ENCODE measurements at regions not wholly inside any gene's neighbourhood (a gene's known extent, or its start where the extent isn't known, plus 50 kb on each side); places are given as distances from the start of the nearest gene placed in this dataset.

DNA sequence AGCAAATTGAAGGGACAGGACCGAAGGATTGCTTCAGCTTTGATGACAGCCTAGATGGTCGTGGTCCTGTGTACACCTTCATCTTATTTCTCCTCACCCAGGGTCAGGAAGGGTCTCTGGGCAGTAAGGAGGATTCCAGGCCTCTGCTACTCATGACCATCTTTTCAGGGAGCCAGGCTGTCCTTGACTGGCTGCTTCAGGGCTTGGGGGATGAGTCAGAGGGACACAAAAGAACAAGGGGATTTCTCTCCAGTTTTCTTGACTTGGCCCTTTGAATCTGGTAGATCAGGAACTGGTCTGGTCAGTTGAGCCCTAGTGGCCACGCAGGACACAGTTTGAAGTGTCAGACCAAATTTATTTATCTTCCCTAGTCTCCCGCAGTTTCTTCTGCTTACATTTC lies 402.1 kb upstream of the CHD6 start:
- H3K4me1 ChIP-seq (ENCODE audit: control insufficient read depth in 2 of 2, insufficient read depth in 2 of 2, low read length in 2 of 2) = no peaks in the 10 kb centered on the region
- 68% methylated on average over 4 of the region's 4 CpGs for WGBS
- no peaks in the 10 kb centered on the region for H3K36me3 ChIP-seq (ENCODE audit: control insufficient read depth in 2 of 2, insufficient read depth in 2 of 2, low read length in 1 of 2)
- no peak for DNase-seq (ENCODE audit: low read depth in 6 of 9, low spot score in 9 of 9)
- no peak overlapping the region for H3K4me3 ChIP-seq (ENCODE audit: low read length in 2 of 2)
- H3K27ac ChIP-seq (ENCODE audit: low read depth in 1 of 2, low read length in 1 of 2) = no peak overlapping the region
- no peaks in the 10 kb centered on the region for H3K27me3 ChIP-seq (ENCODE audit: control insufficient read depth in 2 of 2, insufficient read depth in 1 of 2, low read length in 1 of 2)
- no peaks in the 10 kb centered on the region for H3K9me3 ChIP-seq (ENCODE audit: control insufficient read depth in 2 of 2, insufficient read depth in 1 of 2, low read length in 1 of 2)

DNA sequence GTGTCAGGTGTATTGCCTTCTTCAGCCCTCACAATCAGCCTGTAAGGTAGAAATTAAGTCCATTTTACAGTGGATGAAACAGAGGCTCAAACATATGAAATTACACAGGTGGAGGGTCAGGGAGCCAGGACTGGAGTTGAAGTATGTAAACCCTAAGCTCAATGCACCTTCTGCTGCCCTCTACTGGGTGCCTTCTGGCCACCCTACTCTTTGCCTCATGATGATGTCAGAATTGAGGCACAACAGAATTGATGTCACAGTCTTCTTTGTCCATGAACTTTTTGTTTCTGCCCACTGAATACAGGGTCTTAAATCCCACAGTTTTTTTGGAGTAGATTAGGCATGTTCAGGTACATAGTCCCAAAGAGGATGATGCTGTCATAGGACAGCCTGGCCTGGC lies 400.8 kb upstream of the CHD6 start:
- H3K36me3 ChIP-seq (ENCODE audit: control insufficient read depth in 2 of 2, insufficient read depth in 2 of 2, low read length in 1 of 2) = no peaks in the 10 kb centered on the region
- no peaks in the 10 kb centered on the region for H3K9me3 ChIP-seq (ENCODE audit: control insufficient read depth in 2 of 2, insufficient read depth in 1 of 2, low read length in 1 of 2)
- H3K4me3 ChIP-seq (ENCODE audit: low read length in 2 of 2) = no peak overlapping the region
- no peak overlapping the region for H3K27ac ChIP-seq (ENCODE audit: low read depth in 1 of 2, low read length in 1 of 2)
- H3K27me3 ChIP-seq (ENCODE audit: control insufficient read depth in 2 of 2, insufficient read depth in 1 of 2, low read length in 1 of 2) = no peaks in the 10 kb centered on the region
- no peak for DNase-seq (ENCODE audit: low read depth in 6 of 9, low spot score in 9 of 9)
- H3K4me1 ChIP-seq (ENCODE audit: control insufficient read depth in 2 of 2, insufficient read depth in 2 of 2, low read length in 2 of 2) = no peaks in the 10 kb centered on the region

DNA sequence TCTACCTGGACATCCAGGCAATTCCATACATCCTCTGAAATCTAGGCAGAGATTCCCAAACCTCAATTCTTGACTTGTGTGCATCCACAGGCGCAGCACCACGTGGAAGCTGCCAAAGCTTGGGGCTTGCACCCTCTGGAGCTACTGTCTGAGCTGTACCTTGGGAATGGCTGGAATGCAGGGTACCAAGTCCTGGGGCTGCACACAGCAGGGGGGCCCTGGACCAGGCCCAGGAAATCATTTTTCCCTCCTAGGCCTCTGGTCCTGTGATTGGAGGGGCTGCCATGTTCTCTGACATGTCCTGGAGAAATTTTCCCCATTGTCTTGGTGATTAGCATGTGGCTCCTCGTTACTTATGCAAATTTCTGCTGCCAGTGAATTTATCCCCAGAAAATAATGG lies 391.9 kb upstream of the CHD6 start:
- WGBS = 71% methylated on average over 3 of the region's 3 CpGs
- Histone ChIP-seq H3K27ac (ENCODE audit: low read depth in 1 of 2, low read length in 1 of 2) (no peak overlapping the region), H3K9me3 (ENCODE audit: control insufficient read depth in 2 of 2, insufficient read depth in 1 of 2, low read length in 1 of 2) (no peaks in the 10 kb centered on the region), H3K4me1 (ENCODE audit: control insufficient read depth in 2 of 2, insufficient read depth in 2 of 2, low read length in 2 of 2) (no peaks in the 10 kb centered on the region), H3K27me3 (ENCODE audit: control insufficient read depth in 2 of 2, insufficient read depth in 1 of 2, low read length in 1 of 2) (no peaks in the 10 kb centered on the region), H3K36me3 (ENCODE audit: control insufficient read depth in 2 of 2, insufficient read depth in 2 of 2, low read length in 1 of 2) (no peaks in the 10 kb centered on the region), H3K4me3 (ENCODE audit: low read length in 2 of 2) (no peak overlapping the region)
- DNase-seq (ENCODE audit: low read depth in 6 of 9, low spot score in 9 of 9) = no peak

DNA sequence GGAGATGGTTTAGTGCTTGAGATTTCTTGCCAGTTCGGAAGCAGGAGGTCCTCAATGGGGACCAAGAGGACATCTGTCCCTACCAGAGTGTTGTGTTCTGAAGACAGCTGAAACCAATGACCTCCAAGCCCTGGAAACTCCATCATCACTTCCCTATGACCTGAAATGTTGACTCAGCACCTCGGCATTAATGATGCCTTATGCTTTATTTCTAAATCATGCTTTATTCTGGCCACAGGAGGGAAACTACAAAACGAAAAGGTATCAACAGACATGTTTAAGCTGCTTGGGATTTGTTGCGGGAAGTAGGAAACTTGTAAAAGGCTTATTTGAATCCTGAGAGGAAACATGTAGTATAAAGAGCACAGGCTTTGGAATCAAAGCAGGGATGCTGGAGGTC lies 389.1 kb upstream of the CHD6 start:
- H3K4me1 ChIP-seq (ENCODE audit: control insufficient read depth in 2 of 2, insufficient read depth in 2 of 2, low read length in 2 of 2) = no peaks in the 10 kb centered on the region
- no peak for DNase-seq (ENCODE audit: low read depth in 6 of 9, low spot score in 9 of 9)
- 91% methylated on average over 4 of the region's 4 CpGs for WGBS

DNA sequence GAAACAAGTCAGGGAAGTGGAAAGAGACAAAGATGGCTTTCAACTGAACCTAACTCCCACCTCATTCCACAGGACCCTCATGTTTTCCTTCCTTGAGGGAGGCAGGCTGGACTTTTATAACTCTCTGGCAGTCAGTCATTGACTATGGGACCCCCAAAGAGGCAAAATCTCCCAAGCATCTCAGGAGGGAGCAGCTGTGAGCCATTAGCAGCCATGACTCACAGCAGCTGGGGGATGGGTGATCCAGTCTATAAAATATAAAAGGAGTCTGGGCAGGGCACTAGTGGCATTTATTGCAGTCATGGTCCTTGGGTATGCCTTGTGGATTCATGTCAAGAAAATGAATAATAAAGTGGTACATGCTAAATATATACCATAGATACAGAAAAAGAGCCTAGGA lies 387.0 kb upstream of the CHD6 start:
- Histone ChIP-seq H3K27ac (ENCODE audit: low read depth in 1 of 2, low read length in 1 of 2) (no peak overlapping the region), H3K4me1 (ENCODE audit: control insufficient read depth in 2 of 2, insufficient read depth in 2 of 2, low read length in 2 of 2) (no peaks in the 10 kb centered on the region), H3K4me3 (ENCODE audit: low read length in 2 of 2) (no peak overlapping the region), H3K9me3 (ENCODE audit: control insufficient read depth in 2 of 2, insufficient read depth in 1 of 2, low read length in 1 of 2) (no peaks in the 10 kb centered on the region), H3K27me3 (ENCODE audit: control insufficient read depth in 2 of 2, insufficient read depth in 1 of 2, low read length in 1 of 2) (no peaks in the 10 kb centered on the region), H3K36me3 (ENCODE audit: control insufficient read depth in 2 of 2, insufficient read depth in 2 of 2, low read length in 1 of 2) (no peaks in the 10 kb centered on the region)
- DNase-seq (ENCODE audit: low read depth in 6 of 9, low spot score in 9 of 9) = no peak

More for the DNA sequence above, 389.1 kb upstream of the CHD6 start:
- Histone ChIP-seq H3K9me3 (ENCODE audit: control insufficient read depth in 2 of 2, insufficient read depth in 1 of 2, low read length in 1 of 2) (no peaks in the 10 kb centered on the region), H3K27ac (ENCODE audit: low read depth in 1 of 2, low read length in 1 of 2) (no peak overlapping the region), H3K36me3 (ENCODE audit: control insufficient read depth in 2 of 2, insufficient read depth in 2 of 2, low read length in 1 of 2) (no peaks in the 10 kb centered on the region), H3K4me3 (ENCODE audit: low read length in 2 of 2) (no peak overlapping the region), H3K27me3 (ENCODE audit: control insufficient read depth in 2 of 2, insufficient read depth in 1 of 2, low read length in 1 of 2) (no peaks in the 10 kb centered on the region)

DNA sequence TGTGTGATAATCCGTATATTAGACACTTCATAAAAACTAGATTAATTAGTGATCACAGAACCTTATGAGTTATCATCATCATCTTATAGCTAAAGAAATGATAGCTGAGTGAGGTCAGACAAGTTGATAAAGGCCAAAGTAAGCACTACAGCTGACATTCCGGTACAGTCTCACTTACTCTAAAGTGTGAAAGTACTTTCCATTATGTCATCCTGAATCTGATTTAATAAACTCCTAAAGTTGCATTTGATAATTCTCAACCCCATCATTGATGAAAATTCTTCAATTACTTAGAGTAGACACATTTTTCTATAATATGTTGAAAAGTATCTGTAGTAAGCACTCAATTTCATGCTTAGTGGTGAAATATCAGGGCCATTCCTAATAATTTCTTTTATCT lies 385.2 kb upstream of the CHD6 start:
- no peaks in the 10 kb centered on the region for H3K36me3 ChIP-seq (ENCODE audit: control insufficient read depth in 2 of 2, insufficient read depth in 2 of 2, low read length in 1 of 2)
- peaks cover 0 to 1% of the 10 kb centered on the region in 2 donors for H3K9me3 ChIP-seq (ENCODE audit: control insufficient read depth in 2 of 2, insufficient read depth in 1 of 2, low read length in 1 of 2)
- no peak overlapping the region for H3K4me3 ChIP-seq (ENCODE audit: low read length in 2 of 2)
- H3K27ac ChIP-seq (ENCODE audit: low read depth in 1 of 2, low read length in 1 of 2) = no peak overlapping the region
- DNase-seq (ENCODE audit: low read depth in 6 of 9, low spot score in 9 of 9) = no peak
- 97% methylated on average over 2 of the region's 2 CpGs for WGBS
- no peaks in the 10 kb centered on the region for H3K27me3 ChIP-seq (ENCODE audit: control insufficient read depth in 2 of 2, insufficient read depth in 1 of 2, low read length in 1 of 2)
- no peaks in the 10 kb centered on the region for H3K4me1 ChIP-seq (ENCODE audit: control insufficient read depth in 2 of 2, insufficient read depth in 2 of 2, low read length in 2 of 2)

DNA sequence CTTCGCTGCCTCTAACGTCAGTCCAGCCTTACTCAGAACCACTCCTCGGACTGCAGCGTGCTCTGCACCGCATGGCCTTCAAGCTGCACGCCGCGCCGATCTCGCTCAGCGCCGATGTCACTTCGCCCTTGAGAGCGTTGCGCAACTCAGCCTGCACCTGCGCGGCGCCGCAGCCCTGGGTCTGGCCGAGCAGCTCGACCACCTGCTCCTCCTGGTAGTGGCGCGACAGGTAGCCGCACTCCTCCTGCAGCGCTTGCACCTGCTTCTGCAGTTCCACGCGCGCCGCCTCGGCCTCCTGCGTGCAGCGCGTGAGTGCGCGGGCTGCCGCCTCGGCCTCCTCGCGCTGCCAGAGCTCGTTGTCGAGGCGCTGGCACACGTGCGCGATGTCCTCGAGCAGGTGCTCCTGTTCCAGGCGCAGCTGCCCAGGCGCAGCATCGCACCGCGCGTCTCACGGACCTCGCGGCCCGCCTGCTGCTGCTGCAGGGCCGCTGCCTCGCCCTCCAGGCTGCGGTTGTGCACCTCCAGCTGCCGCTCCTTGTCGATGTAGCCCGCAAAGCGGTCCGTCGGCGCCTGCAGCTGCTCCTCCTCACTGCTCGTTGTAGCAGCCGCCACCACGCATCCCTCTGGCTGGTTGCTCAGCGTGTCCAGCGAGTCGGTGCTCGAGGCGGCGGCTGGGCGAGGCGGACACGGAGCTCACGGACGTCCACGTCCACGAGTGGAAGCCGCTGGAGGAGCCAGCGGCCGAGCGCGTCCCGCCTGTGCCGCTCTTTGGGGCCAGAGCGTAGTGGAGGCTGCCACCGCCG lies 380.6 kb upstream of the CHD6 start:
- 94% methylated on average over 92 of the region's 92 CpGs for WGBS
- DNase-seq (ENCODE audit: low read depth in 6 of 9, low spot score in 9 of 9) = no peak
- Histone ChIP-seq H3K36me3 (ENCODE audit: control insufficient read depth in 2 of 2, insufficient read depth in 2 of 2, low read length in 1 of 2) (no peaks in the 10 kb centered on the region), H3K27me3 (ENCODE audit: control insufficient read depth in 2 of 2, insufficient read depth in 1 of 2, low read length in 1 of 2) (no peaks in the 10 kb centered on the region), H3K4me3 (ENCODE audit: low read length in 2 of 2) (no peak overlapping the region), H3K27ac (ENCODE audit: low read depth in 1 of 2, low read length in 1 of 2) (no peak overlapping the region), H3K9me3 (ENCODE audit: control insufficient read depth in 2 of 2, insufficient read depth in 1 of 2, low read length in 1 of 2) (peaks cover 0 to 4% of the 10 kb centered on the region in 2 donors), H3K4me1 (ENCODE audit: control insufficient read depth in 2 of 2, insufficient read depth in 2 of 2, low read length in 2 of 2) (no peaks in the 10 kb centered on the region)

DNA sequence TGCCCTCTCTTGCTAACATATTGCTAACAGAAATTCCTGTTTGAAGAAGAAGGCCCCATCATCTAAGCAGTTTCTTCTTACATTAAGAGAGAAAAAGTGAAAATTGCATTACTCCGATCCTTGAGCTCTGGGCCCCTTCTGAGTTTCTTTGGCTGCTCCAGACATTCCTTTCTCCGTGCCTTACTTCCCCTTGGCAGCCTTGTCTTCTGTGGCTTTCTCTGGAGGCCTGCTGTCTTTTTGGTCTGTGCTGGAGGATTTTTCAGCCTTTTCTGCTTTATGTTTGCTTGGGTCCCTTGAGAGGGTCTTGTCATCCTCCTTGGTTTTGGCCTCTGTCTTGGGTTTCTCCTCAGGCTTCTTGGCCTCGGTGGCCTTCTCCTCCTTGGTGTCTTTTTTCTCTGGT lies 378.8 kb upstream of the CHD6 start:
- H3K4me3 ChIP-seq (ENCODE audit: low read length in 2 of 2) = no peak overlapping the region
- H3K9me3 ChIP-seq (ENCODE audit: control insufficient read depth in 2 of 2, insufficient read depth in 1 of 2, low read length in 1 of 2) = peaks cover 0 to 4% of the 10 kb centered on the region in 2 donors
- DNase-seq (ENCODE audit: low read depth in 6 of 9, low spot score in 9 of 9) = no peak
- H3K4me1 ChIP-seq (ENCODE audit: control insufficient read depth in 2 of 2, insufficient read depth in 2 of 2, low read length in 2 of 2) = no peaks in the 10 kb centered on the region
- H3K27me3 ChIP-seq (ENCODE audit: control insufficient read depth in 2 of 2, insufficient read depth in 1 of 2, low read length in 1 of 2) = no peaks in the 10 kb centered on the region
- 90% methylated on average over 3 of the region's 3 CpGs for WGBS
- no peaks in the 10 kb centered on the region for H3K36me3 ChIP-seq (ENCODE audit: control insufficient read depth in 2 of 2, insufficient read depth in 2 of 2, low read length in 1 of 2)
- no peak overlapping the region for H3K27ac ChIP-seq (ENCODE audit: low read depth in 1 of 2, low read length in 1 of 2)

DNA sequence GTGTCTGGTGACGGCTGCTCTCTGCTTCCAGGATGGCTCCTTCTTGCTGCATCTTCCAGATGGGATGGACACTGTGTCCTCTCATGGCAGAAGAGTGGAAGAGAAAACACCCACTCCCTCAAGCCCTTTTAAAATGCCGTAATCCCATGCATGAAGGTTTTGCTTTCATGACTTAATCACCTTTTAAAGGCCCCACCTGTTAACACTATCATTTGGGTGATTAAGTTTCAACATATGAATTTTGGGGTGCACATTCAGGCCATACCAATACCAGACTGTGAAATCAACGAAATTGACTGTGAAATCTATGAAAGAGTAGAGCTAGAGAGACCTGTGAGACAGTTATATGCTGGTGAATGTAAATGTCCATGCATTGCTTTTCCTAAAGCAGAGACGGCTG lies 374.3 kb upstream of the CHD6 start:
- Histone ChIP-seq H3K36me3 (ENCODE audit: control insufficient read depth in 2 of 2, insufficient read depth in 2 of 2, low read length in 1 of 2) (no peaks in the 10 kb centered on the region), H3K27ac (ENCODE audit: low read depth in 1 of 2, low read length in 1 of 2) (no peak overlapping the region), H3K4me3 (ENCODE audit: low read length in 2 of 2) (no peak overlapping the region), H3K4me1 (ENCODE audit: control insufficient read depth in 2 of 2, insufficient read depth in 2 of 2, low read length in 2 of 2) (no peaks in the 10 kb centered on the region), H3K9me3 (ENCODE audit: control insufficient read depth in 2 of 2, insufficient read depth in 1 of 2, low read length in 1 of 2) (no peaks in the 10 kb centered on the region), H3K27me3 (ENCODE audit: control insufficient read depth in 2 of 2, insufficient read depth in 1 of 2, low read length in 1 of 2) (no peaks in the 10 kb centered on the region)
- WGBS = 79% methylated on average over 4 of the region's 4 CpGs
- DNase-seq (ENCODE audit: low read depth in 6 of 9, low spot score in 9 of 9) = no peak

Data from thymus (tissue), 11 donors.